ENCODE measurements at regions not wholly inside any gene's neighbourhood (a gene's known extent, or its start where the extent isn't known, plus 50 kb on each side); places are given as distances from the start of the nearest gene placed in this dataset.

GRCh38 chr14:65261946-65262345 is 150.6 kb upstream of the FUT8 start:
- Histone ChIP-seq H3K4me3 (ENCODE audit: control insufficient read depth in 1 of 2, extremely low read depth in 1 of 2, low read length in 1 of 2) (no peak overlapping the region), H3K4me1 (ENCODE audit: control insufficient read depth in 1 of 2, extremely low read depth in 1 of 2, insufficient read depth in 2 of 2, low read length in 2 of 2) (no peaks in the 10 kb centered on the region), H3K9me3 (no peaks in the 10 kb centered on the region), H3K27me3 (replicated peaks in 1 of 2; ENCODE audit: control insufficient read depth in 2 of 2, extremely low read depth in 1 of 2, insufficient read depth in 2 of 2, low read length in 1 of 2) (no peaks in the 10 kb centered on the region), H3K36me3 (ENCODE audit: control insufficient read depth in 2 of 2, extremely low read depth in 1 of 2, insufficient read depth in 1 of 2, low read length in 1 of 2) (no peaks in the 10 kb centered on the region), H3K27ac (ENCODE audit: low read length) (no peak overlapping the region)
- no peak for ATAC-seq (replicated peaks in 1 of 4)
- Mint-ChIP-seq H3K36me3 (no peaks in the 10 kb centered on the region), H3K27ac (no peak overlapping the region), H3K4me3 (no peak overlapping the region), H3K9me3 (peaks cover 0 to 5% (median 4%) of the 10 kb centered on the region in 3 donors), H3K4me1 (peaks cover 2 to 10% (median 6%) of the 10 kb centered on the region in 3 donors), H3K27me3 (no peaks in the 10 kb centered on the region)
- DNase-seq, result no peak
- no CpG with 5 or more reads among the region's 3 CpGs for WGBS (ENCODE audit: insufficient coverage)
- ChIA-PET POLR2A (no interaction called here), CTCF (interaction anchor here in 1 of 2 donors (0.6 kb wide), 1 partner anchor 42 kb away, joined by 6 read pairs; no protein-coding TSS in a partner anchor)

GRCh38 chr14:65263177-65263788 is 149.2 kb upstream of the FUT8 start:
- Histone ChIP-seq H3K27me3 (replicated peaks in 1 of 2; ENCODE audit: control insufficient read depth in 2 of 2, extremely low read depth in 1 of 2, insufficient read depth in 2 of 2, low read length in 1 of 2) (no peaks in the 10 kb centered on the region), H3K36me3 (ENCODE audit: control insufficient read depth in 2 of 2, extremely low read depth in 1 of 2, insufficient read depth in 1 of 2, low read length in 1 of 2) (no peaks in the 10 kb centered on the region), H3K4me1 (ENCODE audit: control insufficient read depth in 1 of 2, extremely low read depth in 1 of 2, insufficient read depth in 2 of 2, low read length in 2 of 2) (peaks cover 0 to under 1% of the 10 kb centered on the region in 2 experiments), H3K9me3 (no peaks in the 10 kb centered on the region), H3K27ac (ENCODE audit: low read length) (no peak overlapping the region), H3K4me3 (ENCODE audit: control insufficient read depth in 1 of 2, extremely low read depth in 1 of 2, low read length in 1 of 2) (no peak overlapping the region)
- H3K4me1 Mint-ChIP-seq, result peaks cover 5 to 10% (median 7%) of the 10 kb centered on the region in 3 donors
- 92% methylated on average over 4 of the region's 6 CpGs for WGBS (ENCODE audit: insufficient coverage)
- no peak overlapping the region for H3K4me3 Mint-ChIP-seq
- H3K36me3 Mint-ChIP-seq, result no peaks in the 10 kb centered on the region
- ChIA-PET POLR2A (no interaction called here), CTCF (no interaction called here)
- no peaks in the 10 kb centered on the region for H3K27me3 Mint-ChIP-seq
- DNase-seq (no peak), ATAC-seq (replicated peaks in 1 of 4) (no peak)
- peaks cover 0 to 5% (median 4%) of the 10 kb centered on the region in 3 donors for H3K9me3 Mint-ChIP-seq
- H3K27ac Mint-ChIP-seq, result no peak overlapping the region

- H3K9me3 ChIP-seq, result no peaks in the 10 kb centered on the region
- no peaks in the 10 kb centered on the region for H3K36me3 ChIP-seq (ENCODE audit: control insufficient read depth in 2 of 2, extremely low read depth in 1 of 2, insufficient read depth in 1 of 2, low read length in 1 of 2)
- no peaks in the 10 kb centered on the region for H3K27me3 ChIP-seq (replicated peaks in 1 of 2; ENCODE audit: control insufficient read depth in 2 of 2, extremely low read depth in 1 of 2, insufficient read depth in 2 of 2, low read length in 1 of 2)
- Mint-ChIP-seq H3K27me3 (no peaks in the 10 kb centered on the region), H3K27ac (peak overlapping the region in 1 of 2 donors; percentile 19), H3K4me3 (no peak overlapping the region), H3K9me3 (no peaks in the 10 kb centered on the region), H3K4me1 (peaks cover 11 to 16% (median 12%) of the 10 kb centered on the region in 3 donors), H3K36me3 (no peaks in the 10 kb centered on the region)
- ATAC-seq (replicated peaks in 1 of 4), result no peak
- WGBS (ENCODE audit: insufficient coverage), result 88% methylated on average over 1 of the region's 5 CpGs
- POLR2A ChIA-PET, result no interaction called here
- no peak overlapping the region for H3K27ac ChIP-seq (ENCODE audit: low read length)
- CTCF ChIA-PET, result no interaction called here
- DNase-seq, result no peak
- no peak overlapping the region for H3K4me3 ChIP-seq (ENCODE audit: control insufficient read depth in 1 of 2, extremely low read depth in 1 of 2, low read length in 1 of 2)
- H3K4me1 ChIP-seq (ENCODE audit: control insufficient read depth in 1 of 2, extremely low read depth in 1 of 2, insufficient read depth in 2 of 2, low read length in 2 of 2), result peaks cover 0 to 12% of the 10 kb centered on the region in 2 experiments
These were observed 144.7 kb upstream of the FUT8 start for GRCh38 chr14:65267856-65268255.

- WGBS (ENCODE audit: insufficient coverage), result 100% methylated on average over 2 of the region's 5 CpGs
- CTCF ChIA-PET, result no interaction called here
These were observed 143.9 kb upstream of the FUT8 start for GRCh38 chr14:65268594-65268993.

GRCh38 chr14:65269732-65270131 is 142.8 kb upstream of the FUT8 start:
- Mint-ChIP-seq H3K36me3 (no peaks in the 10 kb centered on the region), H3K27ac (no peak overlapping the region), H3K4me3 (no peak overlapping the region), H3K9me3 (no peaks in the 10 kb centered on the region), H3K4me1 (peaks cover 11 to 16% (median 12%) of the 10 kb centered on the region in 3 donors), H3K27me3 (no peaks in the 10 kb centered on the region)
- CTCF ChIA-PET, result no interaction called here
- peaks cover 0 to 12% of the 10 kb centered on the region in 2 experiments for H3K4me1 ChIP-seq (ENCODE audit: control insufficient read depth in 1 of 2, extremely low read depth in 1 of 2, insufficient read depth in 2 of 2, low read length in 2 of 2)
- no peaks in the 10 kb centered on the region for H3K36me3 ChIP-seq (ENCODE audit: control insufficient read depth in 2 of 2, extremely low read depth in 1 of 2, insufficient read depth in 1 of 2, low read length in 1 of 2)
- POLR2A ChIA-PET, result no interaction called here
- H3K9me3 ChIP-seq, result no peaks in the 10 kb centered on the region
- H3K4me3 ChIP-seq (ENCODE audit: control insufficient read depth in 1 of 2, extremely low read depth in 1 of 2, low read length in 1 of 2), result no peak overlapping the region
- H3K27me3 ChIP-seq (replicated peaks in 1 of 2; ENCODE audit: control insufficient read depth in 2 of 2, extremely low read depth in 1 of 2, insufficient read depth in 2 of 2, low read length in 1 of 2), result no peaks in the 10 kb centered on the region
- ATAC-seq (replicated peaks in 1 of 4) (no peak), DNase-seq (no peak)
- H3K27ac ChIP-seq (ENCODE audit: low read length), result no peak overlapping the region
- WGBS (ENCODE audit: insufficient coverage), result no CpG with 5 or more reads among the region's 1 CpG

More at GRCh38 chr14:65268594-65268993, 143.9 kb upstream of the FUT8 start:
- DNase-seq (no peak), ATAC-seq (replicated peaks in 1 of 4) (peak in 3 of 4 experiments; percentile 23 to 54 (median 42))
- peaks cover 11 to 16% (median 12%) of the 10 kb centered on the region in 3 donors for H3K4me1 Mint-ChIP-seq
- no peak overlapping the region for H3K4me3 ChIP-seq (ENCODE audit: control insufficient read depth in 1 of 2, extremely low read depth in 1 of 2, low read length in 1 of 2)
- no peaks in the 10 kb centered on the region for H3K36me3 ChIP-seq (ENCODE audit: control insufficient read depth in 2 of 2, extremely low read depth in 1 of 2, insufficient read depth in 1 of 2, low read length in 1 of 2)
- H3K36me3 Mint-ChIP-seq, result no peaks in the 10 kb centered on the region
- no peak overlapping the region for H3K4me3 Mint-ChIP-seq
- no peaks in the 10 kb centered on the region for H3K9me3 Mint-ChIP-seq
- no peak overlapping the region for H3K27ac ChIP-seq (ENCODE audit: low read length)
- H3K27ac Mint-ChIP-seq, result peak overlapping the region in 1 of 2 donors; percentile 41
- POLR2A ChIA-PET, result no interaction called here
- peaks cover 0 to 12% of the 10 kb centered on the region in 2 experiments for H3K4me1 ChIP-seq (ENCODE audit: control insufficient read depth in 1 of 2, extremely low read depth in 1 of 2, insufficient read depth in 2 of 2, low read length in 2 of 2)
- no peaks in the 10 kb centered on the region for H3K9me3 ChIP-seq
- H3K27me3 Mint-ChIP-seq, result no peaks in the 10 kb centered on the region
- no peaks in the 10 kb centered on the region for H3K27me3 ChIP-seq (replicated peaks in 1 of 2; ENCODE audit: control insufficient read depth in 2 of 2, extremely low read depth in 1 of 2, insufficient read depth in 2 of 2, low read length in 1 of 2)

- Mint-ChIP-seq H3K4me1 (peaks cover 5 to 6% (median 5%) of the 10 kb centered on the region in 3 donors), H3K27ac (no peak overlapping the region), H3K9me3 (no peaks in the 10 kb centered on the region), H3K4me3 (no peak overlapping the region), H3K36me3 (no peaks in the 10 kb centered on the region), H3K27me3 (no peaks in the 10 kb centered on the region)
- WGBS (ENCODE audit: insufficient coverage), result no CpG with 5 or more reads among the region's 4 CpGs
- Histone ChIP-seq H3K36me3 (ENCODE audit: control insufficient read depth in 2 of 2, extremely low read depth in 1 of 2, insufficient read depth in 1 of 2, low read length in 1 of 2) (no peaks in the 10 kb centered on the region), H3K27me3 (replicated peaks in 1 of 2; ENCODE audit: control insufficient read depth in 2 of 2, extremely low read depth in 1 of 2, insufficient read depth in 2 of 2, low read length in 1 of 2) (no peaks in the 10 kb centered on the region), H3K4me3 (ENCODE audit: control insufficient read depth in 1 of 2, extremely low read depth in 1 of 2, low read length in 1 of 2) (no peak overlapping the region), H3K9me3 (no peaks in the 10 kb centered on the region), H3K4me1 (ENCODE audit: control insufficient read depth in 1 of 2, extremely low read depth in 1 of 2, insufficient read depth in 2 of 2, low read length in 2 of 2) (peaks cover 3 to 4% of the 10 kb centered on the region in 2 experiments), H3K27ac (ENCODE audit: low read length) (no peak overlapping the region)
- DNase-seq, result no peak
- ATAC-seq (replicated peaks in 1 of 4), result no peak
- ChIA-PET POLR2A (no interaction called here), CTCF (no interaction called here)
These were observed 135.5 kb upstream of the FUT8 start for GRCh38 chr14:65277027-65277426.
